DMS 273 (cell line): ENCODE measurements at regions not wholly inside any gene's neighbourhood (a gene's known extent, or its start where the extent isn't known, plus 50 kb on each side); places are given as distances from the start of the nearest gene placed in this dataset.

Experiments
- DNase-seq: peaks from one replicate; lab custom pipeline; 2025; ENCODE audit not compliant: unreplicated experiment; lab: John Stamatoyannopoulos, UW

DNA sequence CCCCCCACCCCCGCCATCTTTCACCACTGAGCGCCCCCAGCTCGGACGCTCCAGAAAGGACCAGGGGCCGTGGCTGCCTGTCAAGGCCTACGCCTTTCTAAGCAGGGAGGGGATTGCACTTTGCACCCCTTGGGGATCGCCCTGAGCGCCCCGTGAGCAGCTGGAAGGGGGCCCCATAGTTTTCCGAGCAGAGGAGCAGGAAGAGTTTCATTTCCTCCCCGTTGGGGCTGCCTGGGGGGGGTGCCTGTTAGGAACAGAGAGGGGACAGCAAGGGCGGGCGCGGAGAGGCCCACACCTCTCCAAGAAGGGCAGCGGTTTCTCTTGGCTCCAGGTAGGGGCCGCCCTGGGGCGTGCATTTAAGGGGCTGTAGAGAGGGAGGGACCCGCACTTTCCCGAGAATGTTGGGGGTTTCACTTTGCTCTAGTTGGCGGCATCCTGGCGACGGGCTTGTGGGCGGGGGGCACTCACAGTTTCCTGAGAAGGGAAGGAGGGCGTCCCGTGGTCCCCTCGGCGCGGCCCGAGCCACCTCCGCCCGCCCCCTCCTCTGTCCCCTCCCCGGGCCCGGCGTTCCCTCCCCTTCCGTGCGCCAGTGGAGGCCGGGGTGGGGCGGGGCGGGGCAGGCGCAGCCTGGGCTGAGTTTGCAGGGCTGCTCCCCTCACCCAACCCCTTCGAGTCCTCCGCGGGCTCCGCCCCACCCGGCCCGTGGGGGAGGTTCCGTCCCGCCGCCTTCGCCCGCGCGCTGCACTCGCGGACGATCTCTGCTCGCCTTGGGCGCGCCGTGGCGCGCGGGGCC lies 82.3 kb upstream of the CD99 start:
- no peak for DNase-seq

DNA sequence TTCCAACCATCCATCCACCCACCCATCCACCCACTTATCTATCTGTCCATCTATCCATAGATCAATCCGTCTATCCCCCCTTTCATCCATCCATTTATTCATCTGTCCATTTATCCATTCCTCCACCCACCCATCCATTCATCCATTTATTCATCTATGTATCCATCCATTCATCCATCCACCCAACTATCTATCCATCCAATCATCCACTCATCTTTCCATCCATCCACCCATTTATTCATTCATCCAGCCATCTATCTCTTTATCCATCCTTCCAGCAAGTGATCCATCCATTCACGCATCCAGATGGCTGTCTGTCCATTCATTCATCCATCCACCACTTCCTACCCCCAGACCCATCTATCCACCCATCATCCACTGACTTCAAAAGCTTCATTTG lies 84.0 kb upstream of the CD99 start:
- no peak for DNase-seq

DNA sequence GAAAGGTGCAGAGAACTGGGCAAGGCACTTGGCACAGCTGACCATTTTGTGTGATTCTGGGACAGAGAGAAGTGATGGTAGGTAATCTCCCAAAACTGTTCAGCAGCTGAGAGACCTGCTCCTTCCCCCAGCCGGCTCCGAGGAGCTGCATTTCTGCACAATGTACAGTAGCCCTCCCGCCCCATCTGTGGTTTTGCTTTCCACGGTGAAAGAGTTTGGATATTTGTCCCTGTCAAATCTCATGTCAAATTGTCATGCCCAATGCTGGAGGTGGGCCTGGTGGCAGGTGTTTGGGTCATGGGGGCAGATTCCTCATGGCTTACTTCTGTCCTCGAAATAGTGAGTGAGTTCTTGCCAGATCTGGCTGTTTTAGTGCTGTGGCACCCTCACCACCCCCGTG lies 90.5 kb upstream of the CD99 start:
- DNase-seq = no peak

DNA sequence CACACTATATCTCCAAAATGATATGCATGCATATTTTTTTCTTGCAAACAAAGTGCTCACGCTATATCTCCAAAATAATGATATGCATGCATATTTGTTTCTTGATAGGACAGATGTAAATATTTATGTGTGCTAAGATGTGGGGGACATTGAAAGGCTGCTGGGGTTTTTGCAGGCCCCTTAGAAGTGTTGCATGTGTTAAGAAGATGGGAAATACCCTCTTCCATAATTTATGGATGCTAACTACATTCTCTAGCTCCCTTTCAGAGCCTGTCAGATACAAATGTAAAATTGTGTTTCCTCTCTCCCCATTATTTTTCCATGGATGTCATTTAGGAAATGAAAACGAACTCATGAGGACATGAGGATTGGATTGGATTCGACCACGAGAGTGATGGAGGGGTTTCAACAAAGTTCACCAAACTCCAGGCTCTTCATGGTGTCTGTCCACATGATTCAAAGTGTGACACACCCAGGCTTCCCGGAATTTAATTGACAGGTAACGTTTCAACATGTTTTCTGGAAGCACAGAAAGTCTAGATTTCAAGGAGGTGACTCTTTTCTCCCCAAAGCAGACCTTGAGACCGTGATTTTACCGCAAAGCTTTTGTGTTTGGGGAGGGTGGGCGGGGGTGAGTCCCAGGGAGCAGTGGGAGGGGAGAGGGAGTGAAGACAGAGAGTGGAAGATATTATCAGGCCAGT lies 94.4 kb upstream of the CD99 start:
- DNase-seq = no peak

DNA sequence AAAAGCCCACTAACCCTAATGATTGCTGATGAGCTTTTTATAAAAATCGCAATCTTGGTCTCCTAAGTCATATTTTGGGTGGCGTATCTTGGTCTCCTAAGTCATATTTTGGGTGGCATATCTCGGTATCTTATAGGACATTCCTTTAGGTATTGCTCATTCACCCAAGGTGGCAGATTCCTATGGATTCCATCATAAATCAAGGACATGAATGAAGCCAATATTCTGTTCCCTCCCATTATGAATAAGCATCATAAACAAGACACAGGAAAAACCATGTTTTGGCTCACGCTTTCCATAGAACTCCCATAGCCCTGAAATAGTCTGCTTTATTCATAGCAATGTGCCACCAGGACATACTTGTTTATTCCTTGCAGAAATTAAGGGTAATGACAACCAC lies 95.0 kb upstream of the CD99 start:
- DNase-seq = no peak

DNA sequence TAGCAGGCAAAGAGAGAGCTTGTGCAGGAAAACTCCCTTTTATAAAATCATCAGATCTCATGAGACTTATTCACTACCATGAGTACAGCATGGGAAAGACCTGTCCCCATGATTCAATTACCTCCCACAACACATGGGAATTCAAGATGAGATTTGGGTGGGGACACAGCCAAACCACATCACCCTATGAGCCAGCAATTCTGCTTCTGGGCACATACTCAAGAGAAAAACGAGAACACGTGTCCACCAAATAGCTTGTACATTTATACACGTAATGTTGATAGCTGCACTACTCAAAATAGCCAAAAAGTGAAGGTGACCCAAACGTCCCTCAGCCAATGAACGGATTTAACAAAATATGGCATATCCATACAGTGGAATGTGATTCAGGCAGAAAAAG lies 94.5 kb upstream of the DHRSX start:
- no peak for DNase-seq

DNA sequence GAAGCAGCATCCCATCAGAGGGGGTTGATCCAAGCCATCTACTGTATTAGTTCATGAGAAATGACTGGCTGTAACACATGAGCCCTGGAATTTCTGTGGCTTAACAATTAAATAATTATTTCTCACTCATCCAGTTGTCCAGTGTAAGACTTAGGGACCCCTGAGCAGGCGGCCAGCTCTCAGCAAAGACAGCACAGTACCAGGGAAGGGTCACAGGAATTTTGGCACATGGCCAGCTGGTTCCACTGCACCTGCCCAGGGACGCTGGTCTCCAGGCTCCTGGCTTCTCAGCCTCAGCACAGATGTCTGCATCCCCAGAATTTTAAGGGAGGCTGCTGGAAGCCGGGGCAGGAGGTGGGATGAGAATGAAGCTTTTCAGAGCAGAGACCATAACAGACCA lies 93.7 kb upstream of the DHRSX start:
- DNase-seq = no peak

DNA sequence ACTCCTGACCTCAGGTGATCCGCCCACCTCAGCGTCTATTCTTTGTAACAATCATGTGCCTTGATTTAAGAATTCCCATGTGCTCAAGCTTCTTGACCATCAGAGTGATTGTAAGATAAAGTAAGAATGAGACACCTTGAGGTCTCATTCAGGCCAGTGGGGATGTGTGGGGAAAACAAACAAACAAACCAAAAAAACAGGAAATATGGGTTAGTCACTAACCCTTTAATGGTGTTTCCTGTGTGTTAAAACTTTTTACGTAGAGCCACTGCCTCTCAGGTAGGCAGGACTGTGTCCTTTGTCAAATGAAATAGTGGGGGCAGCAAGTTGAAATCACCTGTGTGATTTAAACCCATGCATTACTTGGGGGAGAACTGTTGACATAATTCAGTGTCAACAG lies 91.5 kb upstream of the DHRSX start:
- DNase-seq = no peak

DNA sequence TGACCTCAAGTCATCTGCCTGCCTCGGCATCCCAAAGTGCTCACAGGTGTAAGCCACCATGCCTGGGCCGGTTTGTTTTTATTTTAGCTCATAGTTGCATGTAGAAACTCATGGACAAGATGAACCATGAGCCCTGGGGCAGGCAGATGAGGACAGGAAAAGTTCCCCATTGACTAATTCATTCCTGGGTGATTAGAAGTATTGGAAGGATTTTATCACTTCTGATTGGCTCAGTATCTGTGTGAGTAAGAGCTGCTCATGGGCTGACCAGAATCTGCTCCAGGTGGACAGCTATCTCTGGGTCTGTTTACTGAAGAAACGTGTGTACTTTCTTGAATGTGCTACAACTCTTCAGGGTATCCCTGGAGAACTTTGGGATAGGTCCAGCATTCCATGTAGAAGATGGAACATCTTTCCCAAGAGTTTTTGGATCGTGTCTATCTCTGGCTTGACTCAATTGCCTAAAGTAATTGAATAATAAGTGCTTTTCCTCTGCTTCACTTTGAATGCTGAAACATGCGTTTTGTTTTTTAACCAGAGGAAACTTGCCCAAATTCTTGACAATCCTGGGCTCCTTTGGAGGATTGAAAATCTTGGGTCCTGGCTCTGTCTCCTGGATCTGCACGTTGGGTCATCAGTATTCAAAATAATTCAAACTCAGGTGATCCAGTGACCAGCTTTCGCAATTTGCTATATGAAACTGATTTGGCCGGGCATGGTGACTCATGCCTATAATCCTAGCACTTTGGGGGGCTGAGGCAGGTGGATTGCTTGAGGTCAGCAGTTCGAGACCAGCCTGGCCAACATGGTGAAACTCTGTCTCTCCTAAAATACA lies 88.6 kb upstream of the DHRSX start:
- no peak for DNase-seq

DNA sequence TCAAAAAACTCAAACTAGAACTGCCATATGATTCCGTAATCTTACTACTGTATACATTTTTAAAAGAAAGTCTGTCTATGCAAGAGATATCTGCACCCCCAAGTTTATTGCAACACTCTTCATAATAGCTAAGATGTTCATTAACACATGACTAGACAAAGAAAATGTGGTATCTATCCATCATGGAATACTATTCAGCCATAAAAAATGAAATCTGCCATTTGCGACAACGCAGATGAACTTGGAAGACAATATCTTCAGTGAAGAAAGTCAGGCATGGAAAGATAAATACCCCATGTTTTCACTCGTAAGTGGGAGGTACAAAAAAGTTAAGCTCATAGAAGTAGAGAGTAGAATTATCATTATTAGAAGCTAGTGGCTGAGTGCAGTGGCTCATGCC lies 87.3 kb upstream of the DHRSX start:
- DNase-seq = no peak

DNA sequence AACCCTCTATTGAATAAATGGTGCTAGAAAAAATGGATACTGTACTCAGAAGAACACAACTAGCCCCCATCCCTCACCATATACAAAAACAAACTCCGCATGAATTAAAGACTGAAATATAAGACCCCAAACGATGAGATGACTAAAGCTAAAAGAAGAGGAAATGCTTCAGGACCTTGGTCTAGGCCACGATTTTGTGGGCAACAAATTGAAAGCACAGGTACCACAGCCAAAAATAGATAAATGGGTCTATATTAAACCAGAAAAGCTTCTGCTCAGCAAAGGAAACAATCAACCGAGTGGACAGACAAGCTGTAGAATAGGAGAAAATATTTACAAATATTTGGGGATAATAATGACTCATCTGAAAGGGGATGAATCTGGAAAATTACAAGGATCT lies 86.4 kb upstream of the DHRSX start:
- DNase-seq = no peak

DNA sequence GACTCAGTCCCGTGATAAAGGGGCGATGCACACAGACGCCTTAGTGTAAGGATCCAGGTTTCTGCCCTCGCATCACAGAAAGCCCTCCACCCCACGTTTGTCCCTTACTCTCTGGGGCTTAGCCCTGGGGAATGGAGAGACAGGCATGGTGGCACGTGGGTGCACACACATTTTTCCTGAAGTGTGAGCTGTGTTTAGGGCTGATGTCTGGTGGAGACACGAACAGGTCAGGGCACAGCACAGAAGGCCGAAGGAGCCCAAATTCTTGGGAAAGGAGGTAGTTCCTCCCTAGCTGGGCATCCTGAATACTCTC lies 84.3 kb upstream of the DHRSX start:
- no peak for DNase-seq

DNA sequence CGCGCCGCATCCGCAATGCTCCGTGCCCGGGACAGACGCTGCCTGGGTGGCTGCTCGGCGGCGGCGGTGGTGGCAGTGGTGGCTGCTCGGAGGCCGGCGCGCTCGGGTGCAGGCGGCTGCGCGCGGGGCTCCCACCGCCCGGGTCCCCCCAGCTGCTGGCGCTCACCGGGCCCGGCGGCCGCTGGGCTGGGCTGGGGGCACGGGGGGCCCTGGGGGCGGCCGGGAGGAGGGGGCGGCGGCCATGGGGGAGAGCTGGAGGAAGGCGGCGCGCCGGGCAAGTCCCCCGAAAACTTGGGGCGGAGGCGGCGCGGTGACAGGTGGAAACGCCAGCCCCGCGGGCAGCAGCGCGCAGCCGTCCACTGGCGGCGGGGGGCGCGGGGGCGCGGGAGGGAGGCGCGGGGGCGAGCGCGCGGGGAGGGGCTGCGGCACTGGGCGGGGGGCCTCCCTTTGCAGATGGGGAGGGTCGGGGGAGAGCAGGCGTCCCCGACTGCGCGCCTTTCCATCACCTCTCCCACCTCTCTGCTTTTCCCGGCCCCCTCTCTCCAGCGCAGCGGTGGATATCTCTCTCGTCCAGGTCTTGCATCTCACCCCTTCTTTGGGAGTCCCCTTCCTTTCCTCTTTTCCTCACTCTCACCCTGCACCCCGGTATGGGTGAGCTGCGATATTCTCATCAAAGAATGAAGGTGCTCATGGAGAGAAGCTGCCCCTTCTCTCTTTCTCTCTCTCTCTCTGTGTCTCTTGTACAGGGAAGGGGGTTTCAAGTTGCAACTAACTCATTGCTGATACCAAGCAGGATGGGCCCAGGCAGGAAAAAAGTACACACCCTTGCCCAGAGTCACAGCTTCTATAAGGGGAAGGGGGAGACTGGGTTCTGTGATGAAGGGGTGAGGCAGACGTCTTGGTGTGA lies 83.7 kb upstream of the DHRSX start:
- DNase-seq = no peak

DNA sequence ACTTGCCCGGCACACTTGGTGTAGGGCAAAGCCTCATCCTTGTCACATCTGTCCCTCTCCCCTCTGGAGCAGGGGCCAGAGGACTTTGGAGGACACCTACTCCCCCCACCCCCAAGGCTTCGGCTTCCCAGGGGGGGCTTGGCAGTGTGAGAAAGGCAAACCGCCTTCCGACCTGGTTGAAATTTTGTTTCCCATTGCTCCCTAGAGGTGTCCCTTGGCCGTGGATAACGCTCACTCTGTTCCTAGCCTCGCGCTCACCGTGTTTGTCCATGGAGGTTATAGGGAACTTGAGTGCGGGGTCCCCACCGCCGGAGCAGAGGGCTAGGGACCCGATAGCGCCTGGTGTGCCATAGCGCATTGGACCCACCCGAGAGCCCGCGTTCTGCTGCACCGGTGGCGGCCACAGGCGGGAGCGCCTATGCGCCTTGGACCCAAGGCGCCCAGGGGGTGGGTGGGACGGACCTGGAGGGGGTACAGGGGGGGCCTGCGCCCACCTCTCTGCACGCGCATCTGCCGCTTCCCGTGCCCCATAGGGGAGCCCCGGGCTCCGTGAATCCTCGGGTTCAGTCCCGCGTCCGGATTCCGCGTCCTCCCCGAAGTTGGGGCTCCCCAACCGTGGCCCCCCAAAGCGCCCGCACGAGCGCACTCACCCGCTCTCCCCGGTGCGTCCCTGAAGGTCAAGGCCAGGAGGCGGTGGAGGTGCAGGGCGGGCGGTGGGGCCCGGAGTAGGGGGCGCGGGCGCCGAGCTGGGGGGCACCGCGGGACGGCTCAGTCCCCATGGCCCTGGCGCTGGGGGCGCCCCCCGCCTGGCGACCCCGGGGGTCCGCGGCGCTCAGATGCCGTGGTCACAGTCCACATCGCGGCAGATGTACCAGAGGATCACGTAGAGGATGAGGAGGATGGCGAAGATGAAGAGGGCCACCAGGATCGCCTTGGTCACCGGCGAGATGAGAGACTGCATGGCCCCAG lies 82.7 kb upstream of the DHRSX start:
- DNase-seq = no peak

DNA sequence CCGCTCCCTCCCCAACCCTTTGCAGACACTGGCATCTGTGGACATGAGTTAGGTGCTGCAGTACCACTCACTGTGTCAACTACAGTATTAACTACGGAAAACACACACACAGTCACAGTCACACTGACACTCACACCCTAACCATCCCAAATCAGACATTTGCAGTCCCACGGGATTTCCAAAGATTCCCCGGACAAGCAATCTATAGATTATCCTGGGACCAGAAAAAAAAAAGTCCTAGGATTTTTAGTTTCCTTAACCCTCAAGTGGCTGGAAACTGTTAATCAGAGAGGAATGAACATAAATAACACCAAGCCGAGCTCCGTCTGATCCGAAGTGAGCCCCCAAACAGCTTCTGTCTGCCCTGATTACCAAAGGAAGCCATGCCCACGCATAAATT lies 81.9 kb upstream of the DHRSX start:
- DNase-seq = no peak

DNA sequence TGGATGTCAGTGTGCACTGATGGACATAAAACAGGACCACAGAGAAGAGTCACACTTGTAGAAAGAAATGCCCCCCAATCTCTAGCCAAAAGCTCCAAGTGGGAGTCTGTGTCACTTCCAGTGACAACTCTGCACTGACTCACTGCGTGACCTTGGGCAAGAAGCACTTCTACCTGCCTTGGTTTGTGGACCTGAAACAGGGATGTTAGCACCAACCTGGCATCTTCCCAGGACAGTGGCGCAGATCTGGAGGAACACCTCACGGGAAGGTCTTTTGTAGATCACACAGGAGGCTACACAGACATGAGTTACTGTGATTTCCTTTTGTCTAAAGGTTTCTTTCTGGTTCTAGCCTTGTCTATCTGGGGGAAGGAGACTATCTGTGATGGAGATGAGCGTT lies 80.5 kb upstream of the DHRSX start:
- DNase-seq = no peak

DNA sequence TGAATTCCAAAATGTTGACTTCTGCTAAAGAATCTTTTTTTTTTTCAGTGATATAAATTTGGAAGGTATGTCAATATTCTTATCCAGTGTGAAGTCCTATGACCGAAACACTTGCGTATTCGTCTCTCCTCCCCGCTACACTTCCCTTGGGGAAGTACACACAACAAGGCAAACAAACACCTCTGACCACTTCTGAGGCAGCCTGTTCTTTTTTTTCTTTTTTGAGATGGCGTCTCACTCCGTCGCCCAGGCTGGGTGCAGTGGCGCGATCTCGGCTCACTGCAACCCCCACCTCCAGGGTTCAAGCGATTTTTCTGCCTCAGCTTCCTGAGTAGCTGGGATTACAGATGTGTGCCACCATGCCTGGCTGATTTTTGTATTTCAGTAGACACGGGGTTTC lies 78.1 kb upstream of the DHRSX start:
- no peak for DNase-seq

DNA sequence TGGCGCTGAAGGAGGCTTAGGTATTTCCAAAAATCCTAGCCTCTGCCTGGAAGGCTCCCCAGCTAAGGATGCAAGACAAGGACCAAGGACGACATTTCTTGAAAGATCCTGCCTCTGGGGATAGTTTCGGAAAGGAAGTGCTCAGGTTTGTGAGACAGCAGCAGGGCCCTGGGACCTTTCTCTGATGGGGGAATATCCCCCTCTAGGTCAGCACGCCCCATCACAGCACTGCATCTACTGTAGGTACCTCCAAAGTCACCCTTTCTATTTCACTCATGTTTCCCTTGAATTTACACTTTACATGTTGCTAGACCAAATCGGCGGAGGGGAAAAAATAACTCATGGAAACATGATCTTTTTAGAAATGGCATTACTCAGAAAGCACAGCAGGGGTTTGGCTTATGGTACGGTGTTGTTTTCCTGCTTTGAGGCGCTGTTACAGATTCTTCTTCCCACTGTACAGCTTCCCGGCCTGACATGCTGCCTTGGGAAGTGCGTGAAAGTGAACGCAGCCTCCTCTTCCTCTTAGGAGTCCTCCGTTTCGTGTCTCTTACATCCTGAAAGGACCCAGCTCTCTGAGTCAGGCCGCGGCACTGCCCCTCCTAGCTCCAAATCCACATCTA lies 77.2 kb upstream of the DHRSX start:
- DNase-seq = peak; percentile 30

DNA sequence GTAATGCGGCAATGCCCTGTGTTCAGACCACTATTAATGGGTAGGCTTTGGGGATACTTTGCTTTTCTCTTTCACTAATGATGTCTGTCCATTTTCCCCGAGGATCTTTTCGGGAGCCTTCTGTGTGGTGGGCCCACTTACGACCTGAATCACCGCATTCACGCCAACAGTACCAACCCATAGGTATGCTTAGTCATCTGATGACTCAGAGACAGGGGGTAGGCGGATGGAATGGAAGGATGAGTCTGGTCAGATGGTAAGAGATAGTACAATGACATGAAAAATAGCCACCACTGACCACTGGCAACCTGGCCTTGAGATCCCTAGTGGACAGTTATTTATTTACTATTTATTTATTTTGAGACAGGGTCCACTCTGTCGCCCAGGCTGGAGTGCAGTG lies 76.0 kb upstream of the DHRSX start:
- no peak for DNase-seq

DNA sequence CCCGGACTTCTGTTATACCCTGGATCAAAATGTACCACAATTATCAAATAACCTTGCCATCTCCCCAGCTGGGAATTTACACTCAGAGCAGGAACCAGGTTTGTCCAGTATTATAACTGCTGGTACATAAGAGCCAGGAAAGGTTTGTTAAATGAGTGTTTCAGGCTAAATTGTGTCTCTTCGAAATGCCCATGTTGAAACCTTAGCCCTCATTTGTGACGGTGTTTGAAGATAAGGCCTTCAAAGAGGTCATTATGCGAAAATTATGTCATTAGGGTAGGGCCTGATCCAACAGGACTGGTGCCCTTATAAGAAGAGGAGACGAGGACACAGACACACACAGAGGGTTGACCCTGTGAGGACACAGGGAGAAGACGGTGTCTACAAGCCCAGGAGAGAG lies 73.5 kb upstream of the DHRSX start:
- no peak for DNase-seq
